ENCODE measurements at regions not wholly inside any gene's neighbourhood (a gene's known extent, or its start where the extent isn't known, plus 50 kb on each side); places are given as distances from the start of the nearest gene placed in this dataset.
"Not testable (repeated sequence)": the region's sequence is repeated elsewhere in the genome, so short reads cannot be mapped to it uniquely, and the experiment has no call there.

GRCh38 chr12:9342614-9343353 is 134.6 kb upstream of the PZP start:
- no peak overlapping the region for H3K4me2 ChIP-seq (ENCODE audit: low read length)
- no peaks in the 10 kb centered on the region for H3K36me3 ChIP-seq (ENCODE audit: insufficient read depth, low read length)
- H3K27me3 ChIP-seq (ENCODE audit: control insufficient read depth, insufficient read depth, low read length): no peaks in the 10 kb centered on the region
- no peak overlapping the region for H3K4me3 ChIP-seq (ENCODE audit: low read length)
- peaks cover 14% of the 10 kb centered on the region for H3K4me1 ChIP-seq (ENCODE audit: control insufficient read depth, insufficient read depth, low read length)
- H3K9me3 ChIP-seq (replicated peaks; ENCODE audit: low read length): no peaks in the 10 kb centered on the region
- no peak overlapping the region for H3K9ac ChIP-seq (ENCODE audit: low read depth, low read length)

GRCh38 chr12:9341260-9341585 is 133.0 kb upstream of the PZP start:
- Histone ChIP-seq H3K27me3 (ENCODE audit: control insufficient read depth, insufficient read depth, low read length) (no peaks in the 10 kb centered on the region), H3K36me3 (ENCODE audit: insufficient read depth, low read length) (no peaks in the 10 kb centered on the region), H3K9me3 (replicated peaks; ENCODE audit: low read length) (no peaks in the 10 kb centered on the region), H3K4me2 (ENCODE audit: low read length) (no peak overlapping the region), H3K4me1 (ENCODE audit: control insufficient read depth, insufficient read depth, low read length) (peaks cover 12% of the 10 kb centered on the region), H3K4me3 (ENCODE audit: low read length) (no peak overlapping the region), H3K9ac (ENCODE audit: low read depth, low read length) (no peak overlapping the region)

- H3K4me1 ChIP-seq (ENCODE audit: control insufficient read depth, insufficient read depth, low read length): peaks cover 12% of the 10 kb centered on the region
- H3K36me3 ChIP-seq (ENCODE audit: insufficient read depth, low read length): no peaks in the 10 kb centered on the region
- H3K27me3 ChIP-seq (ENCODE audit: control insufficient read depth, insufficient read depth, low read length): no peaks in the 10 kb centered on the region
- no peaks in the 10 kb centered on the region for H3K9me3 ChIP-seq (replicated peaks; ENCODE audit: low read length)
- no peak overlapping the region for H3K4me2 ChIP-seq (ENCODE audit: low read length)
- H3K9ac ChIP-seq (ENCODE audit: low read depth, low read length): no peak overlapping the region
- no peak overlapping the region for H3K4me3 ChIP-seq (ENCODE audit: low read length)
Observed at GRCh38 chr12:9340422-9341259, 132.4 kb upstream of the PZP start.

- Histone ChIP-seq H3K4me2 (ENCODE audit: low read length) (no peak overlapping the region), H3K4me3 (ENCODE audit: low read length) (no peak overlapping the region), H3K4me1 (ENCODE audit: control insufficient read depth, insufficient read depth, low read length) (peaks cover 12% of the 10 kb centered on the region), H3K9me3 (replicated peaks; ENCODE audit: low read length) (no peaks in the 10 kb centered on the region), H3K36me3 (ENCODE audit: insufficient read depth, low read length) (no peaks in the 10 kb centered on the region), H3K27me3 (ENCODE audit: control insufficient read depth, insufficient read depth, low read length) (no peaks in the 10 kb centered on the region), H3K9ac (ENCODE audit: low read depth, low read length) (no peak overlapping the region)
Observed at GRCh38 chr12:9337656-9338055, 129.5 kb upstream of the PZP start.

- not testable (repeated sequence) for H3K4me2 ChIP-seq (ENCODE audit: low read length); H3K27me3 ChIP-seq (ENCODE audit: control insufficient read depth, insufficient read depth, low read length); H3K9me3 ChIP-seq (replicated peaks; ENCODE audit: low read length); H3K4me3 ChIP-seq (ENCODE audit: low read length); H3K36me3 ChIP-seq (ENCODE audit: insufficient read depth, low read length); H3K9ac ChIP-seq (ENCODE audit: low read depth, low read length)
- peaks cover 12% of the 10 kb centered on the region for H3K4me1 ChIP-seq (ENCODE audit: control insufficient read depth, insufficient read depth, low read length)
Observed at GRCh38 chr12:9336375-9337011, 128.3 kb upstream of the PZP start.

GRCh38 chr12:9335867-9336266 is 127.7 kb upstream of the PZP start:
- Histone ChIP-seq H3K4me1 (ENCODE audit: control insufficient read depth, insufficient read depth, low read length) (peaks cover 9% of the 10 kb centered on the region), H3K4me3 (ENCODE audit: low read length) (no peak overlapping the region), H3K4me2 (ENCODE audit: low read length) (no peak overlapping the region), H3K9ac (ENCODE audit: low read depth, low read length) (no peak overlapping the region), H3K36me3 (ENCODE audit: insufficient read depth, low read length) (no peaks in the 10 kb centered on the region), H3K27me3 (ENCODE audit: control insufficient read depth, insufficient read depth, low read length) (no peaks in the 10 kb centered on the region), H3K9me3 (replicated peaks; ENCODE audit: low read length) (no peaks in the 10 kb centered on the region)

GRCh38 chr12:9334964-9335363 is 126.8 kb upstream of the PZP start:
- H3K9ac ChIP-seq (ENCODE audit: low read depth, low read length): no peak overlapping the region
- H3K27me3 ChIP-seq (ENCODE audit: control insufficient read depth, insufficient read depth, low read length): no peaks in the 10 kb centered on the region
- no peaks in the 10 kb centered on the region for H3K36me3 ChIP-seq (ENCODE audit: insufficient read depth, low read length)
- peaks cover under 1% of the 10 kb centered on the region for H3K4me1 ChIP-seq (ENCODE audit: control insufficient read depth, insufficient read depth, low read length)
- no peaks in the 10 kb centered on the region for H3K9me3 ChIP-seq (replicated peaks; ENCODE audit: low read length)
- H3K4me2 ChIP-seq (ENCODE audit: low read length): no peak overlapping the region
- no peak overlapping the region for H3K4me3 ChIP-seq (ENCODE audit: low read length)

- no peaks in the 10 kb centered on the region for H3K9me3 ChIP-seq (replicated peaks; ENCODE audit: low read length)
- H3K9ac ChIP-seq (ENCODE audit: low read depth, low read length): no peak overlapping the region
- no peaks in the 10 kb centered on the region for H3K36me3 ChIP-seq (ENCODE audit: insufficient read depth, low read length)
- no peak overlapping the region for H3K4me3 ChIP-seq (ENCODE audit: low read length)
- no peaks in the 10 kb centered on the region for H3K27me3 ChIP-seq (ENCODE audit: control insufficient read depth, insufficient read depth, low read length)
- H3K4me1 ChIP-seq (ENCODE audit: control insufficient read depth, insufficient read depth, low read length): no peaks in the 10 kb centered on the region
- H3K4me2 ChIP-seq (ENCODE audit: low read length): no peak overlapping the region
Observed at GRCh38 chr12:9334041-9334692, 126.0 kb upstream of the PZP start.

- Histone ChIP-seq H3K36me3 (ENCODE audit: insufficient read depth, low read length) (no peaks in the 10 kb centered on the region), H3K4me3 (ENCODE audit: low read length) (no peak overlapping the region), H3K9me3 (replicated peaks; ENCODE audit: low read length) (no peaks in the 10 kb centered on the region), H3K4me1 (ENCODE audit: control insufficient read depth, insufficient read depth, low read length) (no peaks in the 10 kb centered on the region), H3K27me3 (ENCODE audit: control insufficient read depth, insufficient read depth, low read length) (no peaks in the 10 kb centered on the region), H3K9ac (ENCODE audit: low read depth, low read length) (no peak overlapping the region), H3K4me2 (ENCODE audit: low read length) (no peak overlapping the region)
Observed at GRCh38 chr12:9333161-9333560, 125.0 kb upstream of the PZP start.

GRCh38 chr12:9332564-9332963 is 124.4 kb upstream of the PZP start:
- no peak overlapping the region for H3K4me3 ChIP-seq (ENCODE audit: low read length)
- no peaks in the 10 kb centered on the region for H3K27me3 ChIP-seq (ENCODE audit: control insufficient read depth, insufficient read depth, low read length)

GRCh38 chr12:9331218-9331626 is 123.0 kb upstream of the PZP start:
- Histone ChIP-seq H3K4me2 (ENCODE audit: low read length) (no peak overlapping the region), H3K4me3 (ENCODE audit: low read length) (no peak overlapping the region), H3K27me3 (ENCODE audit: control insufficient read depth, insufficient read depth, low read length) (no peaks in the 10 kb centered on the region), H3K4me1 (ENCODE audit: control insufficient read depth, insufficient read depth, low read length) (no peaks in the 10 kb centered on the region), H3K9ac (ENCODE audit: low read depth, low read length) (no peak overlapping the region), H3K36me3 (ENCODE audit: insufficient read depth, low read length) (no peaks in the 10 kb centered on the region), H3K9me3 (replicated peaks; ENCODE audit: low read length) (no peaks in the 10 kb centered on the region)

More at GRCh38 chr12:9332564-9332963, 124.4 kb upstream of the PZP start:
- no peak overlapping the region for H3K4me2 ChIP-seq (ENCODE audit: low read length)
- no peaks in the 10 kb centered on the region for H3K36me3 ChIP-seq (ENCODE audit: insufficient read depth, low read length)
- no peak overlapping the region for H3K9ac ChIP-seq (ENCODE audit: low read depth, low read length)
- H3K4me1 ChIP-seq (ENCODE audit: control insufficient read depth, insufficient read depth, low read length): no peaks in the 10 kb centered on the region
- H3K9me3 ChIP-seq (replicated peaks; ENCODE audit: low read length): no peaks in the 10 kb centered on the region
